Natural killer cell (primary cell): ENCODE measurements at regions not wholly inside any gene's neighbourhood (a gene's known extent, or its start where the extent isn't known, plus 50 kb on each side); places are given as distances from the start of the nearest gene placed in this dataset.

ENCODE experiments used
- ATAC-seq, 3 donors: fragments of 150-1000 bp in 2 of 3; fragments of 200-7000 bp in 1 of 3; cut with Tn5 transposase; 1 replicate in 1 of 3; 2 replicates in 2 of 3; pipeline ENCODE4 v1.10.0; 2021; ENCODE audit warnings: mild to moderate bottlenecking in 2 of 3, moderate library complexity in 2 of 3
- DNase-seq, 2 donors: peaks; one replicate each; pipeline versions ENCODE4 v3.0.0 to v3.0.0-alpha.2; 2013 to 2021; ENCODE audit warnings: mixed read lengths in 1 of 2
- H3K27ac ChIP-seq: one replicate; pipeline ENCODE4 v1.5.1; 2013; ENCODE audit warnings: mild to moderate bottlenecking, low read length
- H3K27me3 ChIP-seq: one replicate; pipeline ENCODE4 v1.6.1; 2013; ENCODE audit warnings: low read length; ENCODE audit not compliant: control insufficient read depth, insufficient read depth
- H3K36me3 ChIP-seq: one replicate; pipeline ENCODE4 v1.6.1; 2013; ENCODE audit warnings: low read length; ENCODE audit not compliant: control insufficient read depth, insufficient read depth
- H3K4me1 ChIP-seq: one replicate; pipeline ENCODE4 v1.6.1; 2013; ENCODE audit warnings: low read length; ENCODE audit not compliant: control insufficient read depth, insufficient read depth
- H3K4me3 ChIP-seq: one replicate; pipeline ENCODE4 v1.5.1; 2013; ENCODE audit warnings: low read length
- H3K9me3 ChIP-seq: one replicate; pipeline ENCODE4 v1.6.1; 2013; ENCODE audit warnings: low read length; ENCODE audit not compliant: control insufficient read depth, insufficient read depth
- H3K27ac Mint-ChIP-seq, 2 donors: one replicate each; pipeline ENCODE4 v1.8.0; 2022; ENCODE audit warnings: mild to moderate bottlenecking in 2 of 2, mixed read lengths in 2 of 2, moderate library complexity in 1 of 2
- H3K27me3 Mint-ChIP-seq, 2 donors: one replicate each; pipeline ENCODE4 v1.8.0; 2022; ENCODE audit warnings: low read depth in 2 of 2, mixed read lengths in 2 of 2
- H3K36me3 Mint-ChIP-seq: one replicate; pipeline ENCODE4 v1.8.0; 2022; ENCODE audit warnings: mixed read lengths
- H3K4me1 Mint-ChIP-seq, 2 donors: one replicate each; pipeline ENCODE4 v1.8.0; 2022; ENCODE audit warnings: mixed read lengths in 2 of 2
- H3K4me3 Mint-ChIP-seq: one replicate; pipeline ENCODE4 v1.8.0; 2022; ENCODE audit warnings: mild to moderate bottlenecking, moderate library complexity, mixed read lengths
- H3K9me3 Mint-ChIP-seq, 2 donors: one replicate each; pipeline ENCODE4 v1.8.0; 2022; ENCODE audit warnings: mixed read lengths in 2 of 2
- CTCF ChIP-seq: fragments of 200-600 bp; IDR thresholded peaks from one replicate; pipeline ENCODE4 v1.8.0; 2022; ENCODE audit warnings: antibody characterized with exemption
- WGBS: methylation state at CpG from one replicate; pipeline ENCODE4 v1.1.7; 2013; ENCODE audit warnings: missing lambda C conversion rate; ENCODE audit not compliant: insufficient coverage; 5-methylcytosine and 5-hydroxymethylcytosine counted together
- intact Hi-C: fragments of 100-400 bp; cut with micrococcal nuclease; formaldehyde crosslinking; loops from one replicate; pipeline ENCODE4 v1.14.2; 2022

GRCh38 chr7:25392588-25393338 lies 164.5 kb upstream of the NPVF start:
- Mint-ChIP-seq H3K27me3 (peaks cover 6 to 49% of the 10 kb centered on the region in 2 donors), H3K36me3 (no peaks in the 10 kb centered on the region), H3K9me3 (no peaks in the 10 kb centered on the region), H3K4me3 (no peak overlapping the region), H3K4me1 (no peaks in the 10 kb centered on the region), H3K27ac (no peak overlapping the region)
- Histone ChIP-seq H3K4me3 (no peak overlapping the region), H3K27me3 (no peaks in the 10 kb centered on the region), H3K9me3 (no peaks in the 10 kb centered on the region), H3K36me3 (no peaks in the 10 kb centered on the region), H3K4me1 (no peaks in the 10 kb centered on the region), H3K27ac (no peak overlapping the region)
- 86% methylated on average over 10 of the region's 10 CpGs for WGBS
- no peak for TF ChIP-seq CTCF
- DNase-seq: no peak
- intact Hi-C loops: no loop called here
- no peak for ATAC-seq

DNA sequence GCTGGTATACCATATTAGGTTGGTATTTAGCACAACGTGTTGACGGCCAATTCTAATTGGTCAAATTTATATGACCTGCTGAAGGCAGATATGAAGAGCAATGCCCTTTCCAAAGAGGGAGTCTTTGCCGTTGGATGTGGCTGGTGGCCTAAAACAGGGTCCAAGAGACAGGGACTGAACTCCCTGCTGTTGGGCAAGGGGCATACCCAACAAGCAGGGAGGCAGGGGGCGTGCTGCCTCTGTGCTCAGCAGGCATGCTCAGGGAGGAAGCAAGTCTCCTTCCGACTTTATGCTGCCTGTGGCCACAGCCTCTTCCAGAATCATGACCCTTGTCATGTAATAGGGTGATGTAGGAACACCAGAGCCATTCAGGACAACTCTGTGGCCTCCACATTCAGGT lies 167.7 kb upstream of the NPVF start:
- Histone ChIP-seq H3K27me3 (peaks cover 2% of the 10 kb centered on the region), H3K36me3 (no peaks in the 10 kb centered on the region), H3K4me1 (no peaks in the 10 kb centered on the region), H3K27ac (no peak overlapping the region), H3K4me3 (no peak overlapping the region), H3K9me3 (no peaks in the 10 kb centered on the region)
- Mint-ChIP-seq H3K27ac (no peak overlapping the region), H3K36me3 (no peaks in the 10 kb centered on the region), H3K9me3 (no peaks in the 10 kb centered on the region), H3K27me3 (peaks cover 0 to 32% of the 10 kb centered on the region in 2 donors), H3K4me1 (no peaks in the 10 kb centered on the region), H3K4me3 (no peak overlapping the region)
- 83% methylated on average over 5 of the region's 5 CpGs for WGBS
- no peak for TF ChIP-seq CTCF
- no peak for DNase-seq
- no peak for ATAC-seq
- intact Hi-C loops: no loop called here

- Histone ChIP-seq H3K4me3 (no peak overlapping the region), H3K9me3 (no peaks in the 10 kb centered on the region), H3K4me1 (no peaks in the 10 kb centered on the region), H3K27ac (no peak overlapping the region), H3K27me3 (peaks cover 2% of the 10 kb centered on the region), H3K36me3 (no peaks in the 10 kb centered on the region)
- Mint-ChIP-seq H3K9me3 (no peaks in the 10 kb centered on the region), H3K36me3 (no peaks in the 10 kb centered on the region), H3K27ac (no peak overlapping the region), H3K27me3 (peaks cover 0 to 25% of the 10 kb centered on the region in 2 donors), H3K4me1 (no peaks in the 10 kb centered on the region), H3K4me3 (no peak overlapping the region)
- intact Hi-C loops: no loop called here
- no peak for DNase-seq
- 87% methylated on average over 3 of the region's 3 CpGs for WGBS
- no peak for TF ChIP-seq CTCF
- ATAC-seq: no peak
Measured at GRCh38 chr7:25396668-25397067, 168.4 kb upstream of the NPVF start.

- Histone ChIP-seq H3K36me3 (no peaks in the 10 kb centered on the region), H3K27me3 (peaks cover 2% of the 10 kb centered on the region), H3K4me3 (no peak overlapping the region), H3K9me3 (no peaks in the 10 kb centered on the region), H3K4me1 (no peaks in the 10 kb centered on the region), H3K27ac (no peak overlapping the region)
- H3K36me3 Mint-ChIP-seq: no peaks in the 10 kb centered on the region
- H3K27me3 Mint-ChIP-seq: peaks cover 0 to 25% of the 10 kb centered on the region in 2 donors
- H3K4me1 Mint-ChIP-seq: no peaks in the 10 kb centered on the region
- ATAC-seq (no peak), DNase-seq (no peak)
- intact Hi-C loops: no loop called here
- no peaks in the 10 kb centered on the region for H3K9me3 Mint-ChIP-seq
- H3K4me3 Mint-ChIP-seq: no peak overlapping the region
- WGBS: 90% methylated on average over 2 of the region's 5 CpGs
- no peak overlapping the region for H3K27ac Mint-ChIP-seq
- no peak for TF ChIP-seq CTCF
Measured at GRCh38 chr7:25398418-25398817, 170.1 kb upstream of the NPVF start.
